ENCODE measurements at regions not wholly inside any gene's neighbourhood (a gene's known extent, or its start where the extent isn't known, plus 50 kb on each side); places are given as distances from the start of the nearest gene placed in this dataset.

DNA sequence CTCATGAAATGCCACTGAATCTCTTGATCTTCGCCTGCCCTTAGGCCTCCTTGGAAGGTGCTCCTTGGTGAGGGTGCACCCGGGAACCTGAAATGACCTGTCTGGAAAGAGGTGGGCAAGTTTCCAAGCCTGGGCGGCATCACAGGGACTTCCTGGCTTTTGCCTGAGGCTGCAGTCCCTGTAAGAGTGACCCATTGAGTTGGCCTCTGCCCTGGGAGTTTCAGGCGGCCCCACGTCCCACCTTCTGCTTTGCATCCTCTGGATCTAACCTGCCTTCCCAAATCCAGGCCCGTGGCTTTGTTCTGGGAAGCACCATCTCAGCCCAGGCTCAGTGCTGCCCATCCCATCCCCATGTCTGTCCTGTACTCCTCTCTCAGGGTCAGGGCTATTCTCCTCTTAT, 356.4 kb downstream of the RPS24 start:
- H3K27ac Mint-ChIP-seq (ENCODE audit: unreplicated experiment) = no peak overlapping the region
- H3K36me3 Mint-ChIP-seq (ENCODE audit: low read depth) = no peaks in the 10 kb centered on the region
- no peak overlapping the region for H3K4me3 Mint-ChIP-seq (ENCODE audit: unreplicated experiment)
- TF ChIP-seq, protein P1, sequence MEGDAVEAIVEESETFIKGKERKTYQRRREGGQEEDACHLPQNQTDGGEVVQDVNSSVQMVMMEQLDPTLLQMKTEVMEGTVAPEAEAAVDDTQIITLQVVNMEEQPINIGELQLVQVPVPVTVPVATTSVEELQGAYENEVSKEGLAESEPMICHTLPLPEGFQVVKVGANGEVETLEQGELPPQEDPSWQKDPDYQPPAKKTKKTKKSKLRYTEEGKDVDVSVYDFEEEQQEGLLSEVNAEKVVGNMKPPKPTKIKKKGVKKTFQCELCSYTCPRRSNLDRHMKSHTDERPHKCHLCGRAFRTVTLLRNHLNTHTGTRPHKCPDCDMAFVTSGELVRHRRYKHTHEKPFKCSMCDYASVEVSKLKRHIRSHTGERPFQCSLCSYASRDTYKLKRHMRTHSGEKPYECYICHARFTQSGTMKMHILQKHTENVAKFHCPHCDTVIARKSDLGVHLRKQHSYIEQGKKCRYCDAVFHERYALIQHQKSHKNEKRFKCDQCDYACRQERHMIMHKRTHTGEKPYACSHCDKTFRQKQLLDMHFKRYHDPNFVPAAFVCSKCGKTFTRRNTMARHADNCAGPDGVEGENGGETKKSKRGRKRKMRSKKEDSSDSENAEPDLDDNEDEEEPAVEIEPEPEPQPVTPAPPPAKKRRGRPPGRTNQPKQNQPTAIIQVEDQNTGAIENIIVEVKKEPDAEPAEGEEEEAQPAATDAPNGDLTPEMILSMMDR (IDR thresholded peaks at IDR 0.05) = no peak
- H3K27me3 Mint-ChIP-seq (ENCODE audit: low read depth) = peaks cover 26% of the 10 kb centered on the region
- no peaks in the 10 kb centered on the region for H3K4me1 Mint-ChIP-seq (ENCODE audit: low read depth)
- no peak for DNase-seq (ENCODE audit: low spot score)
- no peaks in the 10 kb centered on the region for H3K9me3 Mint-ChIP-seq (ENCODE audit: low read depth)

DNA sequence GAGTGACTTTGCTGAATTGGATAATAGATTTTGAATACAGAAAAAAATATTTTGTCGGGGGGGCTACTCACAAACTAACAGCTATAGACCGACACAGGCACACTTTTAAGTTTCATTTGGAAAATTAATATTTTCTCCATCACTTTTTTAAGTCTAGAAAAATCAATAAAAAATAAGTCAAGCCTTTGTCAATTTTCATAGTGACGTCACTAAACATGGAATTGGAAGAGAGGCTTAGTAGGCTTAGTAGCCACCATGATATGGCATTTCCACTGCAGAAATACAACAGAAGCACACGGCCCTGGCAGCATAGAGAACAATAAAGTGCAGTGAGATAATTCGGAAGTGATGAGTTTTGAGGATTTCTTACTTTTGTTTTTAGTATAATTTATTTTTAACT, 357.2 kb downstream of the RPS24 start:
- no peak for DNase-seq (ENCODE audit: low spot score)
- Mint-ChIP-seq H3K4me3 (ENCODE audit: unreplicated experiment) (no peak overlapping the region), H3K36me3 (ENCODE audit: low read depth) (no peaks in the 10 kb centered on the region), H3K9me3 (ENCODE audit: low read depth) (no peaks in the 10 kb centered on the region), H3K27ac (ENCODE audit: unreplicated experiment) (no peak overlapping the region), H3K4me1 (ENCODE audit: low read depth) (no peaks in the 10 kb centered on the region), H3K27me3 (ENCODE audit: low read depth) (peaks cover 23% of the 10 kb centered on the region)
- TF ChIP-seq, protein P1 (IDR thresholded peaks at IDR 0.05) = no peak

DNA sequence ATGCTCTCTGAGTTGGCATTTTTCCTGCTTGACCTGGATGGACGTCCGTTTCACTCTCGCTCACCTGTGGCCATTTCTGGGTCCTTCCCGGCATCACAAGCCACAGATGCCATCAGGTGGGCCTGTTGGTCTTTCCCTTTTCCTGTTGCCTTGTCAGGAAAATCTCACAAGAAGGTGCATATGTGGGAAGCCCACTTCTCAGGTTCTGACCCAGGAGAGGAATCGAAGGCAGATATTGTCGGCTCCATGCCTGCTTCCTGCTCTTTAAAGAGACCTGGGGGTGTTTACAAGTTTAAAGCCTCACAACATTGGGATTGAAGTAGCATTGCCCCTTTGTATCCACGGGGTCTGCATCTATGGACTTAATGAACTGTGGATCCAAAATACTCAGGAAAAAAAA, 357.9 kb downstream of the RPS24 start:
- H3K27me3 Mint-ChIP-seq (ENCODE audit: low read depth) = peaks cover 19% of the 10 kb centered on the region

DNA sequence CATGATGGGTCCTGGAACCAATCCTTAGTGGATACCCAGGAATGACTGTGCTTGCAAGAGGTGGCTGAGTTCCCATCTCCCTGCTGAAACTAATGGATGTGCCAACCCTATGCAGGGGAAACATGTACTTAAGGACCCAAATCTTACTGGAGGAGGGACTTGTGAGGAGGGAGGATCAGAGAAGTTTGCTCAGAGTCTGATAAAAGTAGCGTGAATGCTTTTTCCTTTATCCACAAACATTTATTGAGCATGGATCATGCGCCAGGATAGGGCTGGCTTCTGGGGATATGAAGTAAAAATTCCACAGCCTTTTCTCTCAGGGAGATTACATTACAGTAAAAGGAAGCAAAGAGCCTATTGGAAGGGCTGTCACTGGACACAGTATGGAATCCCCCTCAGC, 358.5 kb downstream of the RPS24 start:
- Mint-ChIP-seq H3K27me3 (ENCODE audit: low read depth) (peaks cover 15% of the 10 kb centered on the region), H3K4me3 (ENCODE audit: unreplicated experiment) (no peak overlapping the region), H3K4me1 (ENCODE audit: low read depth) (no peaks in the 10 kb centered on the region), H3K9me3 (ENCODE audit: low read depth) (no peaks in the 10 kb centered on the region), H3K36me3 (ENCODE audit: low read depth) (no peaks in the 10 kb centered on the region), H3K27ac (ENCODE audit: unreplicated experiment) (no peak overlapping the region)
- no peak for DNase-seq (ENCODE audit: low spot score)
- TF ChIP-seq, protein P1 (IDR thresholded peaks at IDR 0.05) = no peak

More for the DNA sequence above, 357.9 kb downstream of the RPS24 start:
- H3K4me1 Mint-ChIP-seq (ENCODE audit: low read depth) = no peaks in the 10 kb centered on the region
- no peak overlapping the region for H3K4me3 Mint-ChIP-seq (ENCODE audit: unreplicated experiment)
- no peak overlapping the region for H3K27ac Mint-ChIP-seq (ENCODE audit: unreplicated experiment)
- H3K9me3 Mint-ChIP-seq (ENCODE audit: low read depth) = no peaks in the 10 kb centered on the region
- H3K36me3 Mint-ChIP-seq (ENCODE audit: low read depth) = no peaks in the 10 kb centered on the region
- DNase-seq (ENCODE audit: low spot score) = no peak
- TF ChIP-seq, protein P1 (IDR thresholded peaks at IDR 0.05) = no peak

DNA sequence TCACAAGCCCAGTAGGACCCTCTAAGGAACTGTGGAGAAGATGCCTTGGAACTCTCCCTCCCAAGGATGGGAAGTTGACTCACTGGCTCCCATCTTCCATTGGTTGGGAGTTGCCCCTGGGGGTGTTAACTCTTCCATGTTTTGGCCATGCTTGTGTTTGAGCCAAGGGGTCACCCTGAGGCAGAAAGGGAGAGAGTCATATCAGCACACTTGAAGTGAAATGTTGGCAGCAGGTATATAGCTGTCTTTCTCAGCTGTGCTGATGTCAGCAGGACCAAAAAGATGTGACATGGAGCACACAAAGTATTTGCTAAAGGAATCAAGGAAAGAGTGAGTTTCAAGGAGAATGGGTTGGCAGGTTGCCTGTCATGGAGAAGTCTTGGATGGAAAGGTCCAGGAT, 359.4 kb downstream of the RPS24 start:
- H3K4me3 Mint-ChIP-seq (ENCODE audit: unreplicated experiment) = no peak overlapping the region
- no peaks in the 10 kb centered on the region for H3K4me1 Mint-ChIP-seq (ENCODE audit: low read depth)
- TF ChIP-seq, protein P1 (IDR thresholded peaks at IDR 0.05) = no peak
- H3K9me3 Mint-ChIP-seq (ENCODE audit: low read depth) = no peaks in the 10 kb centered on the region
- DNase-seq (ENCODE audit: low spot score) = no peak
- H3K36me3 Mint-ChIP-seq (ENCODE audit: low read depth) = no peaks in the 10 kb centered on the region
- no peak overlapping the region for H3K27ac Mint-ChIP-seq (ENCODE audit: unreplicated experiment)
- H3K27me3 Mint-ChIP-seq (ENCODE audit: low read depth) = peaks cover 8% of the 10 kb centered on the region
